HepG2 (cell line): ENCODE measurements at regions not wholly inside any gene's neighbourhood (a gene's known extent, or its start where the extent isn't known, plus 50 kb on each side); places are given as distances from the start of the nearest gene placed in this dataset.

ENCODE experiments used
- FOSL2 ChIP-seq: sonication (generic); formaldehyde crosslinking; IDR thresholded peaks from 2 replicates; pipeline ENCODE4 v1.4.0; 2020; ENCODE audit warnings: missing genetic modification reagents
- IRF9 ChIP-seq: sonication (generic); formaldehyde crosslinking; IDR thresholded peaks from 2 replicates; pipeline ENCODE4 v1.8.0; 2022; ENCODE audit warnings: missing genetic modification reagents, mild to moderate bottlenecking, borderline replicate concordance
- POLR2A ChIP-seq, 2 experiments: IDR thresholded peaks; 2 replicates each; pipeline ENCODE4 v1.6.1; 2011; ENCODE audit warnings: low read depth in 2 of 2, low read length in 2 of 2, mild to moderate bottlenecking in 1 of 2, moderate library complexity in 1 of 2; ENCODE audit not compliant: insufficient read depth in 1 of 2
- SMC3 ChIP-seq: IDR thresholded peaks from 2 replicates; pipeline ENCODE4 v1.6.1; 2011; ENCODE audit warnings: low read length, improper control_type of control experiment

GRCh38 chr14:29486132-29486531 lies 441.5 kb downstream of the PRKD1 start:
- TF ChIP-seq FOSL2 (CRISPR knock-in tag) (no peak), IRF9 (CRISPR knock-in tag) (no peak), POLR2A (IDR thresholded peaks at IDR 0.05; ENCODE audit: insufficient read depth in 1 of 2, low read depth in 2 of 2, low read length in 2 of 2) (no peak), SMC3 (no peak)
